Activated CD4-positive, CD25-positive, alpha-beta regulatory T cell treated with anti-CD3 and anti-CD28 coated beads, Interleukin-2, amount 50 U/mL, for 72 hours (primary cell): ENCODE measurements at regions not wholly inside any gene's neighbourhood (a gene's known extent, or its start where the extent isn't known, plus 50 kb on each side); places are given as distances from the start of the nearest gene placed in this dataset.
"Not testable (repeated sequence)": the region's sequence is repeated elsewhere in the genome, so short reads cannot be mapped to it uniquely, and the experiment has no call there.

Experiments
- DNase-seq: peaks from one replicate; pipeline ENCODE4 v3.0.0; 2021

GRCh38 chr7:106713452-106713851 is 52.5 kb upstream of the CCDC71L start:
- not testable (repeated sequence) for DNase-seq

- not testable (repeated sequence) for DNase-seq
These were observed 53.9 kb upstream of the CCDC71L start for GRCh38 chr7:106714590-106715442.

GRCh38 chr7:106715730-106716129 is 54.8 kb upstream of the CCDC71L start:
- no peak for DNase-seq

GRCh38 chr7:106717254-106717954 is 56.4 kb upstream of the CCDC71L start:
- DNase-seq = no peak

GRCh38 chr7:106717955-106718871 is 57.3 kb upstream of the CCDC71L start:
- peak; percentile 43 for DNase-seq

- DNase-seq = no peak
These were observed 59.7 kb upstream of the CCDC71L start for GRCh38 chr7:106720641-106721040.

- no peak for DNase-seq
These were observed 61.1 kb upstream of the CCDC71L start for GRCh38 chr7:106721816-106722785.

GRCh38 chr7:106723398-106723797 is 62.4 kb upstream of the CCDC71L start:
- DNase-seq = no peak

GRCh38 chr7:106729720-106730385 is 68.9 kb upstream of the CCDC71L start:
- DNase-seq = no peak

- DNase-seq = no peak
These were observed 70.2 kb upstream of the CCDC71L start for GRCh38 chr7:106731187-106731586.

- DNase-seq = no peak
These were observed 70.9 kb upstream of the CCDC71L start for GRCh38 chr7:106731646-106732444.

GRCh38 chr7:106735637-106736036 is 74.7 kb upstream of the CCDC71L start:
- no peak for DNase-seq

GRCh38 chr7:106736123-106736507 is 75.2 kb upstream of the CCDC71L start:
- no peak for DNase-seq

- DNase-seq = no peak
These were observed 75.7 kb upstream of the CCDC71L start for GRCh38 chr7:106736508-106737201.

GRCh38 chr7:106737202-106737562 is 76.2 kb upstream of the CCDC71L start:
- DNase-seq = no peak

- no peak for DNase-seq
These were observed 79.8 kb upstream of the CCDC71L start for GRCh38 chr7:106740806-106741205.

- no peak for DNase-seq
These were observed 83.7 kb upstream of the CCDC71L start for GRCh38 chr7:106744563-106745091.

- not testable (repeated sequence) for DNase-seq
These were observed 86.3 kb upstream of the CCDC71L start for GRCh38 chr7:106747301-106747700.

- no peak for DNase-seq
These were observed 86.8 kb upstream of the CCDC71L start for GRCh38 chr7:106747804-106748203.

GRCh38 chr7:106749165-106749564 is 88.2 kb upstream of the CCDC71L start:
- DNase-seq = no peak
